ENCODE measurements at regions not wholly inside any gene's neighbourhood (a gene's known extent, or its start where the extent isn't known, plus 50 kb on each side); places are given as distances from the start of the nearest gene placed in this dataset.
"Not testable (repeated sequence)": the region's sequence is repeated elsewhere in the genome, so short reads cannot be mapped to it uniquely, and the experiment has no call there.

GRCh38 chr16:33009468-33009867, 184.6 kb upstream of the TP53TG3C start:
- DNase-seq: peak; percentile 11

- not testable (repeated sequence) for DNase-seq
These were observed 166.9 kb upstream of the TP53TG3C start for GRCh38 chr16:33027121-33027520.

GRCh38 chr16:33027941-33028340, 166.1 kb upstream of the TP53TG3C start:
- not testable (repeated sequence) for DNase-seq

- not testable (repeated sequence) for DNase-seq
These were observed 165.2 kb upstream of the TP53TG3C start for GRCh38 chr16:33028707-33029390.

GRCh38 chr16:33048849-33049248, 145.2 kb upstream of the TP53TG3C start:
- not testable (repeated sequence) for DNase-seq

GRCh38 chr16:33059206-33059605, 134.8 kb upstream of the TP53TG3C start:
- no peak for DNase-seq

GRCh38 chr16:33059654-33060421, 134.2 kb upstream of the TP53TG3C start:
- DNase-seq: not testable (repeated sequence)

- DNase-seq: not testable (repeated sequence)
These were observed 131.3 kb upstream of the TP53TG3C start for GRCh38 chr16:33062763-33063162.

GRCh38 chr16:33063365-33064170, 130.5 kb upstream of the TP53TG3C start:
- not testable (repeated sequence) for DNase-seq

GRCh38 chr16:33064454-33065073, 129.5 kb upstream of the TP53TG3C start:
- not testable (repeated sequence) for DNase-seq

All from activated CD4-positive, alpha-beta T cell treated with anti-CD3 and anti-CD28 coated beads, Interleukin-2, amount 50 U/mL, for 1 hour (primary cell).